Activated T-helper 17 cell treated with anti-CD3 and anti-CD28 coated beads, Interleukin-2, amount 50 U/mL, for 72 hours (primary cell): ENCODE measurements at regions not wholly inside any gene's neighbourhood (a gene's known extent, or its start where the extent isn't known, plus 50 kb on each side); places are given as distances from the start of the nearest gene placed in this dataset.

ENCODE experiments used
- ATAC-seq: fragments of 150-1000 bp; cut with Tn5 transposase; replicated peaks from 2 replicates; pipeline ENCODE4 v1.10.0; 2021; ENCODE audit warnings: mild to moderate bottlenecking, moderate library complexity
- H3K27ac Mint-ChIP-seq: one replicate; pipeline ENCODE4 v1.8.0; 2022; ENCODE audit warnings: mixed read lengths
- H3K27me3 Mint-ChIP-seq: one replicate; pipeline ENCODE4 v1.8.0; 2022; ENCODE audit warnings: mixed read lengths
- H3K36me3 Mint-ChIP-seq: one replicate; pipeline ENCODE4 v1.8.0; 2022; ENCODE audit warnings: low read depth, mild to moderate bottlenecking, mixed read lengths
- H3K4me1 Mint-ChIP-seq: one replicate; pipeline ENCODE4 v1.8.0; 2022; ENCODE audit warnings: mixed read lengths
- H3K4me3 Mint-ChIP-seq: one replicate; pipeline ENCODE4 v1.8.0; 2022; ENCODE audit warnings: mild to moderate bottlenecking, mixed read lengths
- H3K9me3 Mint-ChIP-seq: one replicate; pipeline ENCODE4 v1.8.0; 2022; ENCODE audit warnings: mixed read lengths

GRCh38 chr15:81075272-81075671 lies 58.8 kb upstream of the CFAP161 start:
- no peaks in the 10 kb centered on the region for H3K4me1 Mint-ChIP-seq
- peaks cover 4% of the 10 kb centered on the region for H3K9me3 Mint-ChIP-seq
- ATAC-seq: peak; percentile 71
- H3K27me3 Mint-ChIP-seq: peaks cover 8% of the 10 kb centered on the region
- peak overlapping the region; percentile 34 for H3K4me3 Mint-ChIP-seq
- H3K27ac Mint-ChIP-seq: peak overlapping the region; percentile 59
- no peaks in the 10 kb centered on the region for H3K36me3 Mint-ChIP-seq

- no peak for ATAC-seq
- Mint-ChIP-seq H3K27ac (no peak overlapping the region), H3K36me3 (no peaks in the 10 kb centered on the region), H3K4me3 (no peak overlapping the region), H3K4me1 (peaks cover 2% of the 10 kb centered on the region), H3K27me3 (peaks cover 5% of the 10 kb centered on the region), H3K9me3 (no peaks in the 10 kb centered on the region)
Measured at GRCh38 chr15:81080996-81081395, 53.1 kb upstream of the CFAP161 start.

GRCh38 chr15:81083201-81083600 lies 50.9 kb upstream of the CFAP161 start:
- H3K4me1 Mint-ChIP-seq: peaks cover 6% of the 10 kb centered on the region
- H3K27me3 Mint-ChIP-seq: no peaks in the 10 kb centered on the region
- no peak for ATAC-seq
- no peak overlapping the region for H3K27ac Mint-ChIP-seq
- no peaks in the 10 kb centered on the region for H3K36me3 Mint-ChIP-seq
- no peak overlapping the region for H3K4me3 Mint-ChIP-seq
- no peaks in the 10 kb centered on the region for H3K9me3 Mint-ChIP-seq
